Tibial nerve (tissue), 4 donors: ENCODE measurements at regions not wholly inside any gene's neighbourhood (a gene's known extent, or its start where the extent isn't known, plus 50 kb on each side); places are given as distances from the start of the nearest gene placed in this dataset.

Source experiments
- DNase-seq, 2 donors: peaks; one replicate each; pipeline ENCODE4 v3.0.0-alpha.2; 2019; ENCODE audit warnings: low spot score in 2 of 2
- H3K27ac ChIP-seq, 4 donors: fragments of 200-600 bp; sonication (generic) in 3 of 4; one replicate each; pipeline ENCODE4 v1.5.1; 2017 to 2019; ENCODE audit warnings: mild to moderate bottlenecking in 1 of 4
- H3K27me3 ChIP-seq, 2 donors: fragments of 200-600 bp; sonication (generic) in 1 of 2; one replicate each; pipeline versions ENCODE4 v1.5.1 to v1.6.0; 2017 to 2019
- H3K36me3 ChIP-seq, 3 donors: fragments of 200-600 bp; sonication (generic); one replicate each; pipeline ENCODE4 v1.5.1; 2018 to 2019
- H3K4me1 ChIP-seq, 4 donors: fragments of 200-600 bp; sonication (generic) in 3 of 4; one replicate each; pipeline ENCODE4 v1.5.1; 2017 to 2019
- H3K4me3 ChIP-seq, 4 donors: fragments of 200-600 bp; sonication (generic) in 3 of 4; one replicate each; pipeline ENCODE4 v1.5.1; 2017 to 2019; ENCODE audit warnings: mild to moderate bottlenecking in 1 of 4, moderate library complexity in 1 of 4
- H3K9me3 ChIP-seq, 4 donors: fragments of 200-600 bp; sonication (generic) in 3 of 4; one replicate each; pipeline ENCODE4 v1.5.1; 2017 to 2019
- CTCF ChIP-seq, 5 experiments: fragments of 200-600 bp in 3 of 5; fragments of 450-650 bp in 2 of 5; sonication (generic) in 3 of 5; IDR thresholded peaks; one replicate each; pipeline ENCODE4 v1.5.1; 2016 to 2019; ENCODE audit warnings: antibody characterized with exemption in 5 of 5, mild to moderate bottlenecking in 3 of 5, moderate library complexity in 2 of 5
- EP300 ChIP-seq, 2 donors: sonication (generic); formaldehyde crosslinking; IDR thresholded peaks; one replicate each; pipeline ENCODE4 v1.6.1; 2017; ENCODE audit warnings: antibody characterized with exemption in 2 of 2, mild to moderate bottlenecking in 1 of 2
- POLR2A ChIP-seq, 2 donors: fragments of 450-650 bp; IDR thresholded peaks; one replicate each; pipeline ENCODE4 v1.6.1; 2017; ENCODE audit warnings: antibody characterized with exemption in 2 of 2, mild to moderate bottlenecking in 2 of 2, moderate library complexity in 2 of 2
- WGBS, 2 donors: methylation state at CpG; one replicate each; pipeline ENCODE4 v1.1.5; 2018; 5-methylcytosine and 5-hydroxymethylcytosine counted together

- H3K9me3 ChIP-seq: no peaks in the 10 kb centered on the region
- no peak overlapping the region for H3K27ac ChIP-seq
- WGBS, 2 donors: 81 to 84% methylated on average over 2 of the region's 2 CpGs
- H3K4me1 ChIP-seq: no peaks in the 10 kb centered on the region
- TF ChIP-seq CTCF (IDR thresholded peaks at IDR 0.05) (no peak), EP300 (IDR thresholded peaks at IDR 0.05) (no peak), POLR2A (IDR thresholded peaks at IDR 0.05) (no peak)
- H3K27me3 ChIP-seq: no peaks in the 10 kb centered on the region
- H3K4me3 ChIP-seq: no peak overlapping the region
- DNase-seq: no peak
- H3K36me3 ChIP-seq: no peaks in the 10 kb centered on the region
Measured at GRCh38 chr17:37834168-37834567, 89.3 kb upstream of the HNF1B start.

- DNase-seq: no peak
- Histone ChIP-seq H3K27ac (no peak overlapping the region), H3K4me3 (no peak overlapping the region), H3K27me3 (no peaks in the 10 kb centered on the region), H3K36me3 (no peaks in the 10 kb centered on the region), H3K9me3 (no peaks in the 10 kb centered on the region), H3K4me1 (no peaks in the 10 kb centered on the region)
- 82 to 92% methylated on average over 11 of the region's 11 CpGs for WGBS, 2 donors
- TF ChIP-seq CTCF (IDR thresholded peaks at IDR 0.05) (no peak), EP300 (IDR thresholded peaks at IDR 0.05) (no peak), POLR2A (IDR thresholded peaks at IDR 0.05) (no peak)
Measured at GRCh38 chr17:37833237-37833859, 88.5 kb upstream of the HNF1B start.

GRCh38 chr17:37831986-37832385, 87.1 kb upstream of the HNF1B start:
- Histone ChIP-seq H3K9me3 (no peaks in the 10 kb centered on the region), H3K27ac (no peak overlapping the region), H3K4me1 (no peaks in the 10 kb centered on the region), H3K36me3 (no peaks in the 10 kb centered on the region), H3K4me3 (no peak overlapping the region), H3K27me3 (no peaks in the 10 kb centered on the region)
- TF ChIP-seq EP300 (IDR thresholded peaks at IDR 0.05) (no peak), POLR2A (IDR thresholded peaks at IDR 0.05) (no peak), CTCF (IDR thresholded peaks at IDR 0.05) (no peak)
- DNase-seq: no peak
- WGBS, 2 donors: 94 to 96% methylated on average over 2 of the region's 2 CpGs

GRCh38 chr17:37831492-37831891, 86.6 kb upstream of the HNF1B start:
- Histone ChIP-seq H3K4me1 (no peaks in the 10 kb centered on the region), H3K27ac (no peak overlapping the region), H3K4me3 (no peak overlapping the region), H3K27me3 (no peaks in the 10 kb centered on the region), H3K9me3 (no peaks in the 10 kb centered on the region), H3K36me3 (no peaks in the 10 kb centered on the region)
- WGBS, 2 donors: 51 to 65% methylated on average over 5 of the region's 5 CpGs
- TF ChIP-seq POLR2A (IDR thresholded peaks at IDR 0.05) (no peak), CTCF (IDR thresholded peaks at IDR 0.05) (no peak), EP300 (IDR thresholded peaks at IDR 0.05) (no peak)
- DNase-seq: no peak

GRCh38 chr17:37830151-37830993, 85.5 kb upstream of the HNF1B start:
- Histone ChIP-seq H3K36me3 (no peaks in the 10 kb centered on the region), H3K27me3 (no peaks in the 10 kb centered on the region), H3K9me3 (no peaks in the 10 kb centered on the region), H3K27ac (no peak overlapping the region), H3K4me1 (no peaks in the 10 kb centered on the region), H3K4me3 (no peak overlapping the region)
- no peak for DNase-seq
- 77% methylated on average over 12 of the region's 12 CpGs for WGBS, 2 donors
- no peak for TF ChIP-seq POLR2A (IDR thresholded peaks at IDR 0.05)
- TF ChIP-seq CTCF (IDR thresholded peaks at IDR 0.05): no peak
- no peak for TF ChIP-seq EP300 (IDR thresholded peaks at IDR 0.05)
